ENCODE measurements at regions not wholly inside any gene's neighbourhood (a gene's known extent, or its start where the extent isn't known, plus 50 kb on each side); places are given as distances from the start of the nearest gene placed in this dataset.
A peak's percentile ranks its signal among the peaks of the same experiment; 100 is the strongest.

- no peaks in the 10 kb centered on the region for H3K27me3 ChIP-seq (ENCODE audit: low read depth)
- DNase-seq = no peak
- TF ChIP-seq CTCF (IDR thresholded peaks at IDR 0.05; ENCODE audit: borderline replicate concordance) = peak; percentile 54
- H3K4me1 ChIP-seq = peaks cover 10% of the 10 kb centered on the region
- no peak overlapping the region for H3K27ac ChIP-seq (replicated peaks)
- no peaks in the 10 kb centered on the region for H3K9me3 ChIP-seq (replicated peaks)
- no peak overlapping the region for H3K4me3 ChIP-seq
- no peaks in the 10 kb centered on the region for H3K36me3 ChIP-seq
- intact Hi-C loops (cut with micrococcal nuclease) = no loop called here
Measured at GRCh38 chr3:94525043-94525442, 462.2 kb downstream of the NSUN3 start.

- Histone ChIP-seq H3K27me3 (ENCODE audit: low read depth) (no peaks in the 10 kb centered on the region), H3K4me1 (peaks cover 2% of the 10 kb centered on the region), H3K36me3 (no peaks in the 10 kb centered on the region), H3K9me3 (replicated peaks) (no peaks in the 10 kb centered on the region), H3K4me3 (no peak overlapping the region), H3K27ac (replicated peaks) (no peak overlapping the region)
- no peak for TF ChIP-seq CTCF (IDR thresholded peaks at IDR 0.05; ENCODE audit: borderline replicate concordance)
- DNase-seq = no peak
- intact Hi-C loops (cut with micrococcal nuclease) = no loop called here
Measured at GRCh38 chr3:94529816-94530215, 467.0 kb downstream of the NSUN3 start.

GRCh38 chr3:94532951-94533350, 470.1 kb downstream of the NSUN3 start:
- no peaks in the 10 kb centered on the region for H3K4me1 ChIP-seq
- intact Hi-C loops (cut with micrococcal nuclease) = no loop called here
- TF ChIP-seq CTCF (IDR thresholded peaks at IDR 0.05; ENCODE audit: borderline replicate concordance) = no peak

GRCh38 chr3:94539937-94540336, 477.1 kb downstream of the NSUN3 start:
- no peaks in the 10 kb centered on the region for H3K4me1 ChIP-seq

More at GRCh38 chr3:94532951-94533350, 470.1 kb downstream of the NSUN3 start:
- DNase-seq = no peak
- no peaks in the 10 kb centered on the region for H3K36me3 ChIP-seq
- H3K9me3 ChIP-seq (replicated peaks) = no peaks in the 10 kb centered on the region
- no peak overlapping the region for H3K27ac ChIP-seq (replicated peaks)
- no peaks in the 10 kb centered on the region for H3K27me3 ChIP-seq (ENCODE audit: low read depth)
- H3K4me3 ChIP-seq = no peak overlapping the region

GRCh38 chr3:94543161-94543560, 480.3 kb downstream of the NSUN3 start:
- intact Hi-C loops (cut with micrococcal nuclease) = no loop called here

More at GRCh38 chr3:94539937-94540336, 477.1 kb downstream of the NSUN3 start:
- intact Hi-C loops (cut with micrococcal nuclease) = no loop called here
- no peak overlapping the region for H3K27ac ChIP-seq (replicated peaks)
- no peak overlapping the region for H3K4me3 ChIP-seq
- no peaks in the 10 kb centered on the region for H3K9me3 ChIP-seq (replicated peaks)
- TF ChIP-seq CTCF (IDR thresholded peaks at IDR 0.05; ENCODE audit: borderline replicate concordance) = no peak
- no peaks in the 10 kb centered on the region for H3K27me3 ChIP-seq (ENCODE audit: low read depth)
- DNase-seq = no peak
- H3K36me3 ChIP-seq = no peaks in the 10 kb centered on the region

More at GRCh38 chr3:94543161-94543560, 480.3 kb downstream of the NSUN3 start:
- no peak for TF ChIP-seq CTCF (IDR thresholded peaks at IDR 0.05; ENCODE audit: borderline replicate concordance)
- H3K4me3 ChIP-seq = no peak overlapping the region
- H3K9me3 ChIP-seq (replicated peaks) = no peaks in the 10 kb centered on the region
- H3K27me3 ChIP-seq (ENCODE audit: low read depth) = no peaks in the 10 kb centered on the region
- no peak for DNase-seq
- H3K36me3 ChIP-seq = no peaks in the 10 kb centered on the region
- no peak overlapping the region for H3K27ac ChIP-seq (replicated peaks)
- no peaks in the 10 kb centered on the region for H3K4me1 ChIP-seq

Measured in left ventricle myocardium inferior (tissue), 1 donor.